HCT116 (cell line): ENCODE measurements at regions not wholly inside any gene's neighbourhood (a gene's known extent, or its start where the extent isn't known, plus 50 kb on each side); places are given as distances from the start of the nearest gene placed in this dataset.

ENCODE experiments used
- ATAC-seq: fragments of 200-7000 bp; cut with Tn5 transposase; 2 replicates; pipeline ENCODE4 v1.9.1; 2020; ENCODE audit warnings: mild to moderate bottlenecking, moderate library complexity
- BruUV-seq: library from RNA; stranded (reverse); fragments of 400-500 nt; replicated peaks from 2 replicates; lab custom pipeline; 2021; lab: Mats Ljungman, UMichigan
- CTCF ChIA-PET: fragments of 300-600 bp; sonication (Branson Sonifier 250); formaldehyde crosslinking; loops from one replicate; lab custom pipeline; 2021; ENCODE audit warnings: antibody characterized with exemption; lab: Charles Lee
- POLR2A ChIA-PET: fragments of 300-600, 350-600 bp; sonication (Branson Sonifier 250); formaldehyde crosslinking; loops from one replicate; lab custom pipeline; 2021; ENCODE audit warnings: antibody characterized with exemption; lab: Charles Lee
- RAD21 ChIA-PET, 2 experiments: fragments of 300-600 bp; sonication (Branson Sonifier 250); formaldehyde crosslinking; loops; one replicate each; lab custom pipeline; 2023; ENCODE audit warnings: low total read pairs in 2 of 2; ENCODE audit not compliant: uncharacterized antibody in 2 of 2, unreplicated experiment in 2 of 2, low non-redundant PET in 1 of 2; lab: Charles Lee
- DNase-seq: peaks from one replicate; pipeline ENCODE4 v3.0.0-alpha.2; 2010; ENCODE audit warnings: low read depth, low spot score
- H2AFZ ChIP-seq: fragments of 200-600 bp; shearing (Covaris generic), sonication (generic); 2 replicates; pipeline ENCODE4 v1.6.1; 2017; ENCODE audit warnings: low read depth, mixed run types, mixed read lengths, antibody characterized with exemption, low read length; ENCODE audit not compliant: poor library complexity, severe bottlenecking
- H3K27ac ChIP-seq: 2 replicates; pipeline ENCODE4 v1.5.1; 2012; ENCODE audit warnings: low read depth, low read length
- H3K27me3 ChIP-seq: fragments of 200-600 bp; sonication (generic); 2 replicates; pipeline ENCODE4 v1.6.1; 2016; ENCODE audit warnings: mixed run types, low read length, mixed read lengths; ENCODE audit not compliant: insufficient read depth
- H3K36me3 ChIP-seq, 2 experiments: fragments of 200-500 bp in 1 of 2; fragments of 200-600 bp in 1 of 2; sonication (Bioruptor generic) in 1 of 2; sonication (generic) in 1 of 2; 2 replicates each; pipeline versions ENCODE4 v1.5.1 to v1.6.1; 2014 to 2016; ENCODE audit warnings: low read length in 2 of 2, inconsistent platforms in 1 of 2, mixed read lengths in 1 of 2, mixed run types in 1 of 2; ENCODE audit not compliant: insufficient read depth in 2 of 2, control insufficient read depth in 1 of 2
- H3K4me1 ChIP-seq, 2 experiments: fragments of 200-600 bp in 1 of 2; sonication (generic) in 1 of 2; 2 replicates each; pipeline versions ENCODE4 v1.5.1 to v1.6.1; 2012 to 2017; ENCODE audit warnings: low read length in 2 of 2, inconsistent platforms in 1 of 2, mild to moderate bottlenecking in 1 of 2, mixed read lengths in 1 of 2, mixed run types in 1 of 2, moderate library complexity in 1 of 2; ENCODE audit not compliant: insufficient read depth in 2 of 2, control insufficient read depth in 1 of 2
- H3K4me2 ChIP-seq: fragments of 200-600 bp; sonication (generic); 2 replicates; pipeline ENCODE4 v1.6.1; 2017; ENCODE audit warnings: mixed run types, low read length, mixed read lengths
- H3K4me3 ChIP-seq, 2 experiments: fragments of 200-600 bp in 1 of 2; sonication (generic) in 1 of 2; replicated peaks in 1 of 2; 2 replicates each; pipeline ENCODE4 v1.5.1; 2011 to 2016; ENCODE audit warnings: low read length in 2 of 2, control low read depth in 1 of 2, low read depth in 1 of 2, mild to moderate bottlenecking in 1 of 2, mixed read lengths in 1 of 2, mixed run types in 1 of 2
- H3K79me2 ChIP-seq: fragments of 200-600 bp; sonication (generic); 2 replicates; pipeline ENCODE4 v1.6.1; 2017; ENCODE audit warnings: mild to moderate bottlenecking, mixed run types, low read length, moderate library complexity, mixed read lengths; ENCODE audit not compliant: insufficient read depth
- H3K9ac ChIP-seq: fragments of 200-600 bp; sonication (generic); 2 replicates; pipeline ENCODE4 v1.6.1; 2016; ENCODE audit warnings: low read length, mixed read lengths
- H3K9me2 ChIP-seq: fragments of 200-600 bp; sonication (generic), shearing (Covaris generic); 2 replicates; pipeline ENCODE4 v1.6.1; 2017; ENCODE audit warnings: mixed run types, mild to moderate bottlenecking, moderate library complexity; ENCODE audit not compliant: insufficient read depth
- H3K9me3 ChIP-seq, 2 experiments: fragments of 200-500 bp in 1 of 2; fragments of 200-600 bp in 1 of 2; sonication (Bioruptor generic) in 1 of 2; sonication (generic) in 1 of 2; 2 replicates each; pipeline ENCODE4 v1.6.1; 2014 to 2017; ENCODE audit warnings: low read length in 2 of 2, mixed read lengths in 2 of 2, inconsistent platforms in 1 of 2, low read depth in 1 of 2, mild to moderate bottlenecking in 1 of 2, mixed run types in 1 of 2, moderate library complexity in 1 of 2; ENCODE audit not compliant: control insufficient read depth in 1 of 2, insufficient read depth in 1 of 2
- H4K20me1 ChIP-seq: fragments of 200-600 bp; sonication (generic), shearing (Covaris generic); 2 replicates; pipeline ENCODE4 v1.6.1; 2017; ENCODE audit warnings: mixed run types, mild to moderate bottlenecking, moderate library complexity; ENCODE audit not compliant: insufficient read depth
- ATF3 ChIP-seq: IDR thresholded peaks from 2 replicates; pipeline ENCODE4 v1.6.1; 2012
- CBX3 ChIP-seq: IDR thresholded peaks from 2 replicates; pipeline ENCODE4 v1.6.1; 2012; ENCODE audit warnings: low read depth
- CEBPB ChIP-seq: IDR thresholded peaks from 2 replicates; pipeline ENCODE4 v1.6.1; 2012; ENCODE audit warnings: low read depth
- EZH2phosphoT487 ChIP-seq: fragments of 200-600 bp; IDR thresholded peaks from 2 replicates; pipeline ENCODE4 v1.6.1; 2018; ENCODE audit warnings: antibody characterized with exemption, borderline replicate concordance
- FOSL1 ChIP-seq: IDR thresholded peaks from 2 replicates; pipeline ENCODE4 v1.6.1; 2012; ENCODE audit warnings: low read depth
- JUND ChIP-seq: IDR thresholded peaks from 2 replicates; pipeline ENCODE4 v1.6.1; 2012
- MAX ChIP-seq: IDR thresholded peaks from 2 replicates; pipeline ENCODE4 v1.6.1; 2012
- POLR2A ChIP-seq: IDR thresholded peaks from 2 replicates; pipeline ENCODE4 v1.7.0; 2011; ENCODE audit warnings: borderline replicate concordance; ENCODE audit not compliant: insufficient read depth, insufficient read length; ENCODE audit errors: extremely low read depth
- POLR2AphosphoS5 ChIP-seq: IDR thresholded peaks from 2 replicates; pipeline ENCODE4 v1.6.1; 2011; ENCODE audit warnings: mild to moderate bottlenecking, low read depth, low read length, moderate library complexity
- RAD21 ChIP-seq: IDR thresholded peaks from 2 replicates; pipeline ENCODE4 v1.6.1; 2012; ENCODE audit warnings: low read depth, mild to moderate bottlenecking
- REST ChIP-seq: IDR thresholded peaks from 2 replicates; pipeline ENCODE4 v1.6.1; 2012; ENCODE audit warnings: low read depth
- SIN3A ChIP-seq: IDR thresholded peaks from 2 replicates; pipeline ENCODE4 v1.6.1; 2012; ENCODE audit warnings: low read depth
- SP1 ChIP-seq: IDR thresholded peaks from 2 replicates; pipeline ENCODE4 v1.6.1; 2012; ENCODE audit warnings: low read depth
- SRF ChIP-seq: IDR thresholded peaks from 2 replicates; pipeline ENCODE4 v1.6.1; 2012; ENCODE audit warnings: low read depth
- YY1 ChIP-seq: IDR thresholded peaks from 2 replicates; pipeline ENCODE4 v1.6.1; 2011; ENCODE audit warnings: low read length, low read depth, moderate library complexity, mild to moderate bottlenecking; ENCODE audit not compliant: insufficient replicate concordance; ENCODE audit errors: extremely low read depth
- ZBTB33 ChIP-seq: IDR thresholded peaks from 2 replicates; pipeline ENCODE4 v1.6.1; 2011; ENCODE audit warnings: mild to moderate bottlenecking, low read length, moderate library complexity; ENCODE audit not compliant: insufficient replicate concordance; ENCODE audit errors: extremely low read depth
- ZFX ChIP-seq: fragments of 450-650 bp; IDR thresholded peaks from 2 replicates; pipeline ENCODE4 v1.6.1; 2017
- intact Hi-C: fragments of 100-400 bp; cut with micrococcal nuclease; formaldehyde crosslinking; loops from 2 replicates; pipeline ENCODE4 v1.10.0; 2022

- TF ChIP-seq ZFX (no peak), YY1 (no peak), SP1 (no peak), EZH2phosphoT487 (no peak), ATF3 (no peak), SRF (no peak), CEBPB (no peak), MAX (no peak), POLR2A (no peak), JUND (no peak), SIN3A (no peak), CBX3 (no peak)
- TF ChIP-seq, all 23 proteins: peak for 0
- H3K79me2 ChIP-seq = no peaks in the 10 kb centered on the region
- H3K4me2 ChIP-seq = no peak overlapping the region
- peaks cover 0 to 5% of the 10 kb centered on the region in 2 experiments; a peak in 2 of 4 replicates for H3K9me3 ChIP-seq
- DNase-seq = no peak
- no TSS peak for BruUV-seq
- H3K27ac ChIP-seq = no peak overlapping the region
- H2AFZ ChIP-seq = no peak overlapping the region
- H3K4me3 ChIP-seq = no peak overlapping the region
- POLR2A ChIA-PET = no interaction called here
- H3K36me3 ChIP-seq = no peaks in the 10 kb centered on the region
- H3K9ac ChIP-seq = no peak overlapping the region
- CTCF ChIA-PET = no interaction called here
- ATAC-seq = no peak
- RAD21 ChIA-PET = no interaction called here
- no peaks in the 10 kb centered on the region for H3K9me2 ChIP-seq
- no peaks in the 10 kb centered on the region for H3K4me1 ChIP-seq
- intact Hi-C loops = no loop called here
- H4K20me1 ChIP-seq = no peaks in the 10 kb centered on the region
- no peaks in the 10 kb centered on the region for H3K27me3 ChIP-seq
Observed at GRCh38 chr7:68070992-68071391, 1074.4 kb downstream of the TYW1 start.

- no peaks in the 10 kb centered on the region for H3K79me2 ChIP-seq
- no peaks in the 10 kb centered on the region for H3K9me2 ChIP-seq
- H3K9ac ChIP-seq = no peak overlapping the region
- no peak overlapping the region for H3K4me3 ChIP-seq
- no peaks in the 10 kb centered on the region for H3K36me3 ChIP-seq
- H3K9me3 ChIP-seq = peaks cover 3% of the 10 kb centered on the region in 2 experiments; a peak in 2 of 4 replicates
- CTCF ChIA-PET = no interaction called here
- intact Hi-C loops = no loop called here
- no TSS peak for BruUV-seq
- POLR2A ChIA-PET = no interaction called here
- no peaks in the 10 kb centered on the region for H4K20me1 ChIP-seq
- H3K27ac ChIP-seq = no peak overlapping the region
- H3K27me3 ChIP-seq = no peaks in the 10 kb centered on the region
- TF ChIP-seq SRF (no peak), REST (no peak), RAD21 (no peak), YY1 (no peak), ZBTB33 (no peak), JUND (no peak), POLR2AphosphoS5 (no peak), MAX (no peak), FOSL1 (no peak)
- no peaks in the 10 kb centered on the region for H3K4me1 ChIP-seq
- RAD21 ChIA-PET = no interaction called here
- no peak for DNase-seq
- H3K4me2 ChIP-seq = no peak overlapping the region
- H2AFZ ChIP-seq = no peak overlapping the region
- ATAC-seq = no peak
Observed at GRCh38 chr7:68073701-68074100, 1077.1 kb downstream of the TYW1 start.
